GM12878 (cell line): ENCODE measurements at regions not wholly inside any gene's neighbourhood (a gene's known extent, or its start where the extent isn't known, plus 50 kb on each side); places are given as distances from the start of the nearest gene placed in this dataset.

Experiments used
- CREB1 ChIP-seq: IDR thresholded peaks from 2 replicates; pipeline ENCODE4 v1.6.1; 2012; ENCODE audit warnings: low read depth, mild to moderate bottlenecking, inconsistent platforms
- CTCF ChIP-seq, 3 experiments: IDR thresholded peaks in 2 of 3; conservative IDR thresholded peaks in 1 of 3; 2 replicates each; pipeline ENCODE4 v1.5.1; 2011; ENCODE audit warnings: low read depth in 3 of 3, low read length in 3 of 3, mild to moderate bottlenecking in 3 of 3, control low read depth in 2 of 3, moderate library complexity in 2 of 3, inconsistent platforms in 1 of 3, mixed read lengths in 1 of 3; ENCODE audit not compliant: control insufficient read depth in 2 of 3, insufficient read depth in 1 of 3; ENCODE audit errors: extremely low read depth in 1 of 3
- FOXM1 ChIP-seq: IDR thresholded peaks from 2 replicates; pipeline ENCODE4 v1.6.1; 2012; ENCODE audit warnings: low read depth, mild to moderate bottlenecking, inconsistent platforms, low read length, moderate library complexity
- GABPA ChIP-seq: IDR thresholded peaks from 2 replicates; pipeline ENCODE4 v1.6.1; 2014; ENCODE audit warnings: antibody characterized with exemption, low read depth, mild to moderate bottlenecking, inconsistent platforms
- POLR2A ChIP-seq: IDR thresholded peaks from 2 replicates; pipeline ENCODE4 v1.6.1; 2011; ENCODE audit warnings: low read depth, mild to moderate bottlenecking, low read length
- POLR2AphosphoS5 ChIP-seq: IDR thresholded peaks from 2 replicates; pipeline ENCODE4 v1.6.1; 2011; ENCODE audit warnings: mild to moderate bottlenecking, low read length, inconsistent platforms
- RAD21 ChIP-seq: IDR thresholded peaks from 2 replicates; pipeline ENCODE4 v1.6.1; 2011; ENCODE audit warnings: mild to moderate bottlenecking, low read depth, low read length, moderate library complexity; ENCODE audit not compliant: insufficient read depth
- RFX5 ChIP-seq: IDR thresholded peaks from 2 replicates; pipeline ENCODE4 v1.6.1; 2011; ENCODE audit warnings: low read depth, low read length, improper control_type of control experiment
- SP1 ChIP-seq: IDR thresholded peaks from one replicate; pipeline ENCODE4 v1.6.1; 2011; ENCODE audit warnings: low read depth, low read length
- USF1 ChIP-seq: IDR thresholded peaks from 2 replicates; pipeline ENCODE4 v1.6.1; 2011; ENCODE audit warnings: borderline replicate concordance, low read depth, mild to moderate bottlenecking, moderate library complexity, mixed read lengths, low read length; ENCODE audit not compliant: insufficient read depth; ENCODE audit errors: extremely low read length
- WRNIP1 ChIP-seq: IDR thresholded peaks from 2 replicates; pipeline ENCODE4 v1.6.1; 2011; ENCODE audit warnings: low read depth, low read length, improper control_type of control experiment, borderline replicate concordance
- TF ChIP-seq, protein P1 (sequence below): fragments of 450-650 bp; IDR thresholded peaks from 2 replicates; pipeline ENCODE4 v1.6.1; 2017; ENCODE audit warnings: mild to moderate bottlenecking

DNA sequence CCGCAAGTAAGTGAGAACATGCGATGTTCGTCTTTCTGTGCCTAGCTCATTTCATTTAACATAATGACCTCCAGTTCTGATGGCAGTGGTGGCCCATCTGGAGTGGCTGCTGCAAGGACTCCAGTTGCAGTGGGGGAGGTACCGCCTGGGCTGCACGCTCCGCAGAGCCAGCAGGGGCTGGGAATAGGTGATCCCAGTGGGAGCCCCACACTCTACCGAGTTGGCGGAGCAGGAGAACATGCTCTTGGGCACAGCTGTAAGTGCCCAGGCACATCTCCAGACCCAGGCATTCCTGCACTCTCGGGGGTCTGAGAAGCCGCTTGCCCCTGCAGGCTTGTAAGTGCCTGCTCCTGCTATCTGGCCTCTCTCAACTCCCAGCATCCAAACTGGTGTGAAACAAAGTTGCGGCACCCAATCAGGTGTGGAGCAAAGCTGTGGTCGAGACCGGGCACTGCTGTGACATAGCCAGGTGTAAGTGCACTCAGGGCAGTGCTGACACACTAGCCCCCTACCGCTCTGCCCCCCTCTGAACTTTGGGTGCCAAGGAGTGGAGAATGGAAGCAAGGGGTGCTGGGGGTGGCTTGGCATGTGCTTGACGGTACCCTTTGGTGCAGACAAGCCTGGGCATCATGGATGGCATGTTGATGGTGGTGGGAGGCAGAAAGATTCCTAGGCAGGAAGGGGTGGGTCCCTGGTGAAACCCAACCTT lies 130.2 kb downstream of the HTR1B start:
- TF ChIP-seq WRNIP1 (no peak), CTCF (IDR thresholded peaks at IDR 0.05 in 2 of 3, conservative IDR thresholded peaks at IDR 0.05 in 1 of 3; ENCODE audit: control insufficient read depth in 2 of 3, extremely low read depth in 1 of 3, insufficient read depth in 1 of 3, low read depth in 3 of 3, low read length in 3 of 3) (no peak), USF1 (no peak), RAD21 (no peak), SP1 (no peak), POLR2A (no peak), CREB1 (no peak), POLR2AphosphoS5 (no peak), FOXM1 (no peak), RFX5 (no peak), GABPA (no peak)
- TF ChIP-seq, protein P1, sequence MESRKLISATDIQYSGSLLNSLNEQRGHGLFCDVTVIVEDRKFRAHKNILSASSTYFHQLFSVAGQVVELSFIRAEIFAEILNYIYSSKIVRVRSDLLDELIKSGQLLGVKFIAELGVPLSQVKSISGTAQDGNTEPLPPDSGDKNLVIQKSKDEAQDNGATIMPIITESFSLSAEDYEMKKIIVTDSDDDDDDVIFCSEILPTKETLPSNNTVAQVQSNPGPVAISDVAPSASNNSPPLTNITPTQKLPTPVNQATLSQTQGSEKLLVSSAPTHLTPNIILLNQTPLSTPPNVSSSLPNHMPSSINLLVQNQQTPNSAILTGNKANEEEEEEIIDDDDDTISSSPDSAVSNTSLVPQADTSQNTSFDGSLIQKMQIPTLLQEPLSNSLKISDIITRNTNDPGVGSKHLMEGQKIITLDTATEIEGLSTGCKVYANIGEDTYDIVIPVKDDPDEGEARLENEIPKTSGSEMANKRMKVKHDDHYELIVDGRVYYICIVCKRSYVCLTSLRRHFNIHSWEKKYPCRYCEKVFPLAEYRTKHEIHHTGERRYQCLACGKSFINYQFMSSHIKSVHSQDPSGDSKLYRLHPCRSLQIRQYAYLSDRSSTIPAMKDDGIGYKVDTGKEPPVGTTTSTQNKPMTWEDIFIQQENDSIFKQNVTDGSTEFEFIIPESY = no peak
